Peyer's patch (tissue), 4 donors: ENCODE measurements at regions not wholly inside any gene's neighbourhood (a gene's known extent, or its start where the extent isn't known, plus 50 kb on each side); places are given as distances from the start of the nearest gene placed in this dataset.

Experiments used
- CTCF ChIP-seq, 6 experiments: fragments of 450-650 bp in 4 of 6; fragments of 200-600 bp in 2 of 6; sonication (generic) in 1 of 6; IDR thresholded peaks; one replicate each; pipeline ENCODE4 v1.5.1; 2017 to 2019; ENCODE audit warnings: antibody characterized with exemption in 6 of 6, mild to moderate bottlenecking in 3 of 6, moderate library complexity in 1 of 6
- POLR2A ChIP-seq, 2 donors: fragments of 450-650 bp; IDR thresholded peaks; one replicate each; pipeline ENCODE4 v1.5.1; 2017; ENCODE audit warnings: antibody characterized with exemption in 2 of 2, mild to moderate bottlenecking in 2 of 2, moderate library complexity in 2 of 2

- no peak for TF ChIP-seq CTCF (IDR thresholded peaks at IDR 0.05)
- TF ChIP-seq POLR2A (IDR thresholded peaks at IDR 0.05) = no peak
Observed at GRCh38 chr4:100782356-100782755, 264.5 kb upstream of the EMCN start.
